MCF 10A (cell line): ENCODE measurements at regions not wholly inside any gene's neighbourhood (a gene's known extent, or its start where the extent isn't known, plus 50 kb on each side); places are given as distances from the start of the nearest gene placed in this dataset.
A peak's percentile ranks its signal among the peaks of the same experiment; 100 is the strongest.

Experiments
- BruUV-seq: library from RNA; stranded (reverse); fragments of 400-500 nt; replicated peaks from 2 replicates; lab custom pipeline; 2021; lab: Mats Ljungman, UMichigan
- CTCF ChIA-PET: fragments of 300-600 bp; sonication (Branson Sonifier 250); formaldehyde crosslinking; extraction: SDS; loops from one replicate; lab custom pipeline; 2021; ENCODE audit warnings: antibody characterized with exemption, inconsistent platforms; lab: Yijun Ruan, JAX
- POLR2A ChIA-PET: fragments of 300-600, 350-650 bp; sonication (Branson Sonifier 250); formaldehyde crosslinking; extraction: SDS; loops from one replicate; lab custom pipeline; 2020; ENCODE audit warnings: antibody characterized with exemption, inconsistent platforms; lab: Yijun Ruan, JAX
- DNase-seq: peaks from one replicate; pipeline ENCODE4 v3.0.0-alpha.2; 2018; ENCODE audit not compliant: unreplicated experiment
- H3K27ac Mint-ChIP-seq: one replicate; pipeline ENCODE4 v1.8.0; 2022; ENCODE audit warnings: mild to moderate bottlenecking, low read depth, mixed read lengths; ENCODE audit not compliant: unreplicated experiment
- H3K27me3 Mint-ChIP-seq: one replicate; pipeline ENCODE4 v1.8.0; 2022; ENCODE audit warnings: mixed read lengths; ENCODE audit not compliant: insufficient read depth, unreplicated experiment
- H3K36me3 Mint-ChIP-seq: one replicate; pipeline ENCODE4 v1.8.0; 2022; ENCODE audit warnings: mild to moderate bottlenecking, moderate library complexity, mixed read lengths; ENCODE audit not compliant: insufficient read depth, unreplicated experiment
- H3K4me1 Mint-ChIP-seq: one replicate; pipeline ENCODE4 v1.8.0; 2022; ENCODE audit warnings: mixed read lengths; ENCODE audit not compliant: insufficient read depth, unreplicated experiment
- H3K4me3 Mint-ChIP-seq: one replicate; pipeline ENCODE4 v1.8.0; 2022; ENCODE audit warnings: mild to moderate bottlenecking, moderate library complexity, mixed read lengths; ENCODE audit not compliant: unreplicated experiment
- H3K9me3 Mint-ChIP-seq: one replicate; pipeline ENCODE4 v1.8.0; 2022; ENCODE audit warnings: mixed read lengths; ENCODE audit not compliant: unreplicated experiment
- intact Hi-C: fragments of 100-400 bp; cut with micrococcal nuclease; formaldehyde crosslinking; loops from 2 replicates; pipeline ENCODE4 v1.14.1; 2022
- TF ChIP-seq, protein P1 (sequence below): fragments of 200-600 bp; IDR thresholded peaks from one replicate; pipeline ENCODE4 v1.8.0; 2022; ENCODE audit warnings: antibody characterized with exemption, mild to moderate bottlenecking; ENCODE audit not compliant: unreplicated experiment

DNA sequence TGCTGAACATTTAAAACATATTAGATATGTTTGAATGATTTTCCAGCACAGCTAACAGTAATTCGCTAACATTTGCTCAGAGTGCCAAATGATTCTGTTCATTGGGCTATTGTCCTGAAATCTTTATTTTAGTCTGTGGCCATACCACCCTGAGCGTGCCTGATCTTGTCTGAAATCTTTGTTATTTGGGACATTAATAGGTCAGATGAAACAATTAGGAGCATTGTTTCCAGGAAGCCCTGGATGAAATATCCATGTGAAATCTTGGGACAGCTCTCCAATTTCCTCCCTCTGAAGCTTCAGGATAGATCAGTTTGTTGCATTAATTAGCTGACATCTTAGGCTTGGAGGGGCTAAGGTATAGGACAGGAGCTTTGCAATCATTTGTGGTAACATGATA, 512.0 kb downstream of the KIF20B start:
- intact Hi-C loops: no loop called here
- H3K4me1 Mint-ChIP-seq: peaks cover 8% of the 10 kb centered on the region
- CTCF ChIA-PET: interaction anchor here (0.6 kb wide), 2 partner anchors 11 to 360 kb away, joined by 3 to 4 read pairs; no protein-coding TSS in a partner anchor
- TF ChIP-seq, protein P1, sequence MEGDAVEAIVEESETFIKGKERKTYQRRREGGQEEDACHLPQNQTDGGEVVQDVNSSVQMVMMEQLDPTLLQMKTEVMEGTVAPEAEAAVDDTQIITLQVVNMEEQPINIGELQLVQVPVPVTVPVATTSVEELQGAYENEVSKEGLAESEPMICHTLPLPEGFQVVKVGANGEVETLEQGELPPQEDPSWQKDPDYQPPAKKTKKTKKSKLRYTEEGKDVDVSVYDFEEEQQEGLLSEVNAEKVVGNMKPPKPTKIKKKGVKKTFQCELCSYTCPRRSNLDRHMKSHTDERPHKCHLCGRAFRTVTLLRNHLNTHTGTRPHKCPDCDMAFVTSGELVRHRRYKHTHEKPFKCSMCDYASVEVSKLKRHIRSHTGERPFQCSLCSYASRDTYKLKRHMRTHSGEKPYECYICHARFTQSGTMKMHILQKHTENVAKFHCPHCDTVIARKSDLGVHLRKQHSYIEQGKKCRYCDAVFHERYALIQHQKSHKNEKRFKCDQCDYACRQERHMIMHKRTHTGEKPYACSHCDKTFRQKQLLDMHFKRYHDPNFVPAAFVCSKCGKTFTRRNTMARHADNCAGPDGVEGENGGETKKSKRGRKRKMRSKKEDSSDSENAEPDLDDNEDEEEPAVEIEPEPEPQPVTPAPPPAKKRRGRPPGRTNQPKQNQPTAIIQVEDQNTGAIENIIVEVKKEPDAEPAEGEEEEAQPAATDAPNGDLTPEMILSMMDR: no peak
- H3K27ac Mint-ChIP-seq: no peak overlapping the region
- H3K9me3 Mint-ChIP-seq: no peaks in the 10 kb centered on the region
- H3K36me3 Mint-ChIP-seq: no peaks in the 10 kb centered on the region
- H3K4me3 Mint-ChIP-seq: no peak overlapping the region
- BruUV-seq: no TSS peak
- H3K27me3 Mint-ChIP-seq: no peaks in the 10 kb centered on the region
- no peak for DNase-seq
- POLR2A ChIA-PET: interaction anchor here (0.8 to 2.6 kb wide), 6 partner anchors 9 to 38 kb away, joined by 3 to 13 read pairs (median 4); no protein-coding TSS in a partner anchor

DNA sequence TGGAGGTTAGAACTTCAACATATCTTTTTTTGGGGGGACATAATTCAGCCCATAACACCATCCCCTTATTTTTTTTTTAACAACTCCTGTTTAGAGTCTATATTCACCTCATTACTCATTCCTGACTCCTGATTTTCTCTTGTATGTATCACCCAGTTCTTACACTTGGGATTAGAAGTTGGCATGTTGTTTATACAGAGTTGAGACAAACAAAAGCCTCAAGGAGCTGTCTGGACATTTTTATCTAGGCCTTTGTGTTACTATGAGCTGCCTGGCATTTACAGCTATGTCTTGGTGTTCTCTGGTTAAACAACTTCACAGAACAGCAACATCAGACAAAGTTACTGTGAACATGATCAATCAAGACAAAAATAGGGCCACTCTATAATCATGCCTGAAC, 517.5 kb downstream of the KIF20B start:
- no TSS peak for BruUV-seq
- H3K27me3 Mint-ChIP-seq: no peaks in the 10 kb centered on the region
- POLR2A ChIA-PET: interaction anchor here (1.2 to 2.1 kb wide), 5 partner anchors 10 to 43 kb away, joined by 3 to 8 read pairs (median 6); no protein-coding TSS in a partner anchor
- H3K4me3 Mint-ChIP-seq: no peak overlapping the region
- H3K4me1 Mint-ChIP-seq: peaks cover 35% of the 10 kb centered on the region
- CTCF ChIA-PET: interaction anchor here (0.7 kb wide), 1 partner anchor 434 kb away, joined by 4 read pairs; no protein-coding TSS in a partner anchor
- TF ChIP-seq, protein P1: no peak
- no peak for DNase-seq
- no peak overlapping the region for H3K27ac Mint-ChIP-seq
- intact Hi-C loops: no loop called here
- no peaks in the 10 kb centered on the region for H3K9me3 Mint-ChIP-seq
- H3K36me3 Mint-ChIP-seq: no peaks in the 10 kb centered on the region

DNA sequence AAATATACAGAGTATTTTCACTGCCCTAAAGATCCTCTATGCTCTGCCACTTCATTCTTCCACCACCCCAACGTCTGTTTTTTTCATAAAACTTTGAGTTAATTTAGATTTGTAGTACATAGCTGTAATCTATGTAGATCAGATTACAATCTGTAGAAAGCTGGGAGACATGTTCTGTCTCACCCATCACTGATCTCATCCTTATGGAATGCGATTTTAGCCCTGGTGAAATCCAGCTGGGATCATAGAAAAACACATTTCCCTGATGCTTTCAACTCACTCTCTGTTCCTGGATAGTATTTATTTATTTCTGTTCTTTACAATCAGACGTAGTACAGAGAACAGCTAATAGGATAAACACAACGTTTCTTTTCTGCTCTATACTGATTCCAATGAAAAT, 521.0 kb downstream of the KIF20B start:
- Mint-ChIP-seq H3K4me3 (peak overlapping the region; percentile 11), H3K36me3 (no peaks in the 10 kb centered on the region), H3K4me1 (peaks cover 56% of the 10 kb centered on the region), H3K9me3 (no peaks in the 10 kb centered on the region), H3K27ac (peak overlapping the region; percentile 50), H3K27me3 (no peaks in the 10 kb centered on the region)
- DNase-seq: peak; percentile 87
- ChIA-PET CTCF (interaction anchor here (0.5 to 0.7 kb wide), 2 partner anchors 39 to 93 kb away, joined by 3 to 5 read pairs; no protein-coding TSS in a partner anchor), POLR2A (interaction anchor here (0.6 to 2.4 kb wide), 16 partner anchors 10 to 561 kb away, joined by 3 to 38 read pairs (median 4); partner anchors contain the start of gene KIF20B)
- intact Hi-C loops: loop anchor here (5.0 kb wide), 1 partner anchor 195 kb away; no protein-coding TSS in a partner anchor
- TF ChIP-seq, protein P1: no peak
- TSS peak; percentile 70 for BruUV-seq

DNA sequence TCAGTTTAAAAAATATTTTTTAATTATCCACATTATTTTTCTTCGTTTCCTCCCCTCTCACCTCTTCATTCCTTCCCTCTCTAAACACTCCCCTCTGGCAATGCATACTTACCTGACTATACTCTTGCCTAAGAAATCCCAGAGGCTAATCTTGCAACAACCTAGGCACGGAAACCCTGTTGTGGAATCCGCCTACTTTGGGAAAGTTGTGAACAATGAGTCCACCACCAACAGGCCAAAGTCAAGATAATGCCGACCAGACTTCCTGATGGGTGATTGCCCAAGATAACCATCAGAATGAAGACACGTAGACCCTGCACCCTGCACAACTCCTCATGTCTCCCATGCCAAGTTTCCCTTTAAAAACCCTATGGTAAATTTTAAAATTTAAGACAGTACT, 521.5 kb downstream of the KIF20B start:
- H3K4me1 Mint-ChIP-seq: peaks cover 62% of the 10 kb centered on the region
- no peaks in the 10 kb centered on the region for H3K27me3 Mint-ChIP-seq
- POLR2A ChIA-PET: interaction anchor here (0.6 to 2.4 kb wide), 17 partner anchors 11 to 560 kb away, joined by 3 to 38 read pairs (median 4); partner anchors contain the start of gene KIF20B
- DNase-seq: peak; percentile 94
- H3K9me3 Mint-ChIP-seq: peaks cover 4% of the 10 kb centered on the region
- no TSS peak for BruUV-seq
- no peaks in the 10 kb centered on the region for H3K36me3 Mint-ChIP-seq
- H3K27ac Mint-ChIP-seq: peak overlapping the region; percentile 50
- TF ChIP-seq, protein P1: no peak
- peak overlapping the region; percentile 11 for H3K4me3 Mint-ChIP-seq
- intact Hi-C loops: loop anchor here (5.0 kb wide), 1 partner anchor 194 kb away; no protein-coding TSS in a partner anchor
- CTCF ChIA-PET: interaction anchor here (0.7 to 1.8 kb wide), 2 partner anchors 19 to 38 kb away, joined by 3 to 4 read pairs; no protein-coding TSS in a partner anchor
